Kidney (tissue), 13 donors: ENCODE measurements at regions not wholly inside any gene's neighbourhood (a gene's known extent, or its start where the extent isn't known, plus 50 kb on each side); places are given as distances from the start of the nearest gene placed in this dataset.

Source experiments
- DNase-seq, 5 donors: peaks; one replicate each; pipeline ENCODE4 v3.0.0-alpha.2; 2013 to 2020
- FAIRE-seq: peaks from 2 replicates; lab custom pipeline; 2012; peaks lifted over from hg19 to GRCh38; lab: Jason Lieb, UNC
- H3K27ac ChIP-seq, 2 donors: one replicate each; pipeline ENCODE4 v1.7.0; 2013; ENCODE audit warnings: low read depth in 2 of 2, low read length in 2 of 2, inconsistent platforms in 1 of 2
- H3K27me3 ChIP-seq: one replicate; pipeline ENCODE4 v1.7.1; 2013; ENCODE audit warnings: low read length, inconsistent platforms; ENCODE audit not compliant: control insufficient read depth, insufficient read depth
- H3K36me3 ChIP-seq, 3 donors: one replicate each; pipeline versions ENCODE4 v1.7.0 to v1.7.1; 2013; ENCODE audit warnings: low read length in 3 of 3, control low read depth in 1 of 3, inconsistent platforms in 1 of 3; ENCODE audit not compliant: insufficient read depth in 3 of 3, control insufficient read depth in 2 of 3
- H3K4me1 ChIP-seq, 3 donors: one replicate each; pipeline versions ENCODE4 v1.7.0 to v1.7.1; 2013; ENCODE audit warnings: low read length in 3 of 3, inconsistent platforms in 1 of 3, low read depth in 1 of 3; ENCODE audit not compliant: control insufficient read depth in 2 of 3, insufficient read depth in 2 of 3
- H3K4me3 ChIP-seq, 3 donors: one replicate each; pipeline versions ENCODE4 v1.7.0 to v1.8.1; 2013; ENCODE audit warnings: low read length in 3 of 3, control low read depth in 1 of 3, inconsistent platforms in 1 of 3
- H3K9ac ChIP-seq, 3 donors: one replicate each; pipeline versions ENCODE4 v1.7.0 to v1.7.1; 2013; ENCODE audit warnings: low read length in 3 of 3, control low read depth in 1 of 3, inconsistent platforms in 1 of 3
- H3K9me3 ChIP-seq, 3 donors: one replicate each; pipeline versions ENCODE4 v1.7.0 to v1.7.1; 2013; ENCODE audit warnings: low read length in 3 of 3, control low read depth in 1 of 3, inconsistent platforms in 1 of 3; ENCODE audit not compliant: control insufficient read depth in 2 of 3, insufficient read depth in 1 of 3
- intact Hi-C: fragments of 100-400 bp; cut with DNase I; formaldehyde crosslinking; loops from one replicate; pipeline ENCODE4 v1.11.1; 2022
- TF ChIP-seq, protein P1 (sequence below): IDR thresholded peaks from 3 replicates; pipeline ENCODE4 v1.5.1; 2012; ENCODE audit warnings: mild to moderate bottlenecking, moderate library complexity, borderline replicate concordance; ENCODE audit not compliant: insufficient read depth; ENCODE audit errors: extremely low read depth
- donor health status: control.
- donor health status: control.
- donor health status: control.
- donor health status: control.
- donor health status: control.
- donor health status: DM: yes; HTN: yes; CAD: no.
- donor health status: Normal renal cell carcinoma (clear cell type).

- Histone ChIP-seq H3K4me1 (no peaks in the 10 kb centered on the region), H3K9ac (no peak overlapping the region), H3K9me3 (no peaks in the 10 kb centered on the region), H3K36me3 (no peaks in the 10 kb centered on the region), H3K4me3 (no peak overlapping the region), H3K27ac (no peak overlapping the region), H3K27me3 (no peaks in the 10 kb centered on the region)
- TF ChIP-seq, protein P1, sequence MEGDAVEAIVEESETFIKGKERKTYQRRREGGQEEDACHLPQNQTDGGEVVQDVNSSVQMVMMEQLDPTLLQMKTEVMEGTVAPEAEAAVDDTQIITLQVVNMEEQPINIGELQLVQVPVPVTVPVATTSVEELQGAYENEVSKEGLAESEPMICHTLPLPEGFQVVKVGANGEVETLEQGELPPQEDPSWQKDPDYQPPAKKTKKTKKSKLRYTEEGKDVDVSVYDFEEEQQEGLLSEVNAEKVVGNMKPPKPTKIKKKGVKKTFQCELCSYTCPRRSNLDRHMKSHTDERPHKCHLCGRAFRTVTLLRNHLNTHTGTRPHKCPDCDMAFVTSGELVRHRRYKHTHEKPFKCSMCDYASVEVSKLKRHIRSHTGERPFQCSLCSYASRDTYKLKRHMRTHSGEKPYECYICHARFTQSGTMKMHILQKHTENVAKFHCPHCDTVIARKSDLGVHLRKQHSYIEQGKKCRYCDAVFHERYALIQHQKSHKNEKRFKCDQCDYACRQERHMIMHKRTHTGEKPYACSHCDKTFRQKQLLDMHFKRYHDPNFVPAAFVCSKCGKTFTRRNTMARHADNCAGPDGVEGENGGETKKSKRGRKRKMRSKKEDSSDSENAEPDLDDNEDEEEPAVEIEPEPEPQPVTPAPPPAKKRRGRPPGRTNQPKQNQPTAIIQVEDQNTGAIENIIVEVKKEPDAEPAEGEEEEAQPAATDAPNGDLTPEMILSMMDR: no peak
- DNase-seq: peak in 1 of 5 donors; percentile 38
- FAIRE-seq: no peak
- intact Hi-C loops: no loop called here
These were observed 197.1 kb downstream of the CTTN start for GRCh38 chr11:70595452-70595851.

- Histone ChIP-seq H3K9ac (no peak overlapping the region), H3K4me1 (no peaks in the 10 kb centered on the region), H3K4me3 (no peak overlapping the region), H3K9me3 (no peaks in the 10 kb centered on the region), H3K27ac (no peak overlapping the region), H3K36me3 (no peaks in the 10 kb centered on the region), H3K27me3 (no peaks in the 10 kb centered on the region)
- DNase-seq (peak in 1 of 5 donors; percentile 50), FAIRE-seq (no peak)
- TF ChIP-seq, protein P1: no peak
- intact Hi-C loops: no loop called here
These were observed 197.8 kb downstream of the CTTN start for GRCh38 chr11:70596091-70596490.

- TF ChIP-seq, protein P1: no peak
- no peaks in the 10 kb centered on the region for H3K4me1 ChIP-seq
- DNase-seq: peak in 1 of 5 donors; percentile 30
These were observed 198.8 kb downstream of the CTTN start for GRCh38 chr11:70597006-70597555.

More at GRCh38 chr11:70597006-70597555, 198.8 kb downstream of the CTTN start:
- Histone ChIP-seq H3K9ac (no peak overlapping the region), H3K9me3 (no peaks in the 10 kb centered on the region), H3K36me3 (no peaks in the 10 kb centered on the region), H3K4me3 (no peak overlapping the region), H3K27ac (no peak overlapping the region), H3K27me3 (no peaks in the 10 kb centered on the region)
- intact Hi-C loops: no loop called here
- FAIRE-seq: no peak
